LNCAP (cell line): ENCODE measurements at regions not wholly inside any gene's neighbourhood (a gene's known extent, or its start where the extent isn't known, plus 50 kb on each side); places are given as distances from the start of the nearest gene placed in this dataset.

Experiments used
- CTCF ChIP-seq: fragments of 450-650 bp; IDR thresholded peaks from 2 replicates; pipeline ENCODE4 v1.5.1; 2017; ENCODE audit warnings: mild to moderate bottlenecking

GRCh38 chr12:125455556-125455955 is 390.3 kb downstream of the AACS start:
- peak; percentile 16; the same call in 1 of the 2 replicates for TF ChIP-seq CTCF

- TF ChIP-seq CTCF, result no peak
Measured at GRCh38 chr12:125458552-125459268, 393.5 kb downstream of the AACS start.

GRCh38 chr12:125461831-125462230 is 396.6 kb downstream of the AACS start:
- TF ChIP-seq CTCF, result no peak

GRCh38 chr12:125463386-125463785 is 398.2 kb downstream of the AACS start:
- TF ChIP-seq CTCF, result no peak

- TF ChIP-seq CTCF, result no peak
Measured at GRCh38 chr12:125467363-125467762, 402.1 kb downstream of the AACS start.

- no peak for TF ChIP-seq CTCF
Measured at GRCh38 chr12:125469683-125470082, 404.4 kb downstream of the AACS start.

GRCh38 chr12:125470838-125471783 is 405.9 kb downstream of the AACS start:
- TF ChIP-seq CTCF, result no peak
